GM18511 (cell line): ENCODE measurements at regions not wholly inside any gene's neighbourhood (a gene's known extent, or its start where the extent isn't known, plus 50 kb on each side); places are given as distances from the start of the nearest gene placed in this dataset.

Experiments used
- ATAC-seq: cut with Tn5 transposase; IDR thresholded peaks from one replicate; pipeline ENCODE4 v1.9.1; 2021; ENCODE audit warnings: mild to moderate bottlenecking, moderate library complexity; ENCODE audit not compliant: unreplicated experiment

- no peak for ATAC-seq
Measured at GRCh38 chr4:31094474-31094873, 374.3 kb downstream of the PCDH7 start.

GRCh38 chr4:31097999-31098398 lies 377.8 kb downstream of the PCDH7 start:
- no peak for ATAC-seq

GRCh38 chr4:31100536-31100935 lies 380.4 kb downstream of the PCDH7 start:
- no peak for ATAC-seq

GRCh38 chr4:31104043-31104442 lies 383.9 kb downstream of the PCDH7 start:
- no peak for ATAC-seq

GRCh38 chr4:31104577-31104976 lies 384.4 kb downstream of the PCDH7 start:
- no peak for ATAC-seq

- ATAC-seq: no peak
Measured at GRCh38 chr4:31106419-31106818, 386.2 kb downstream of the PCDH7 start.

GRCh38 chr4:31107362-31107761 lies 387.2 kb downstream of the PCDH7 start:
- ATAC-seq: no peak

- no peak for ATAC-seq
Measured at GRCh38 chr4:31108762-31109161, 388.6 kb downstream of the PCDH7 start.

- no peak for ATAC-seq
Measured at GRCh38 chr4:31111790-31112189, 391.6 kb downstream of the PCDH7 start.

- ATAC-seq: no peak
Measured at GRCh38 chr4:31114816-31115215, 394.6 kb downstream of the PCDH7 start.

GRCh38 chr4:31124008-31124585 lies 403.9 kb downstream of the PCDH7 start:
- ATAC-seq: no peak

- ATAC-seq: no peak
Measured at GRCh38 chr4:31125061-31125460, 404.9 kb downstream of the PCDH7 start.

- ATAC-seq: no peak
Measured at GRCh38 chr4:31125496-31125895, 405.3 kb downstream of the PCDH7 start.

GRCh38 chr4:31126881-31127398 lies 406.8 kb downstream of the PCDH7 start:
- no peak for ATAC-seq

- no peak for ATAC-seq
Measured at GRCh38 chr4:31130930-31131329, 410.8 kb downstream of the PCDH7 start.

- no peak for ATAC-seq
Measured at GRCh38 chr4:31134720-31135119, 414.6 kb downstream of the PCDH7 start.

- ATAC-seq: no peak
Measured at GRCh38 chr4:31139767-31140166, 419.6 kb downstream of the PCDH7 start.

- ATAC-seq: no peak
Measured at GRCh38 chr4:31141095-31141831, 421.1 kb downstream of the PCDH7 start.

GRCh38 chr4:31141832-31142142 lies 421.6 kb downstream of the PCDH7 start:
- no peak for ATAC-seq

GRCh38 chr4:31146366-31146765 lies 426.2 kb downstream of the PCDH7 start:
- ATAC-seq: no peak

- no peak for ATAC-seq
Measured at GRCh38 chr4:31148990-31149389, 428.8 kb downstream of the PCDH7 start.

- ATAC-seq: no peak
Measured at GRCh38 chr4:31156221-31156620, 436.1 kb downstream of the PCDH7 start.

- ATAC-seq: no peak
Measured at GRCh38 chr4:31160146-31160545, 440.0 kb downstream of the PCDH7 start.
